H9 (cell line): ENCODE measurements at regions not wholly inside any gene's neighbourhood (a gene's known extent, or its start where the extent isn't known, plus 50 kb on each side); places are given as distances from the start of the nearest gene placed in this dataset.

Experiments used
- DNase-seq: peaks from one replicate; pipeline ENCODE4 v3.0.0-alpha.2; 2017
- H2AFZ ChIP-seq: one replicate; pipeline ENCODE4 v1.6.1; 2013; ENCODE audit warnings: mild to moderate bottlenecking, low read length, control low read depth, moderate library complexity
- H2AK5ac ChIP-seq: 2 replicates; pipeline ENCODE4 v1.6.1; 2013; ENCODE audit warnings: low read length, control low read depth, mixed read lengths; ENCODE audit not compliant: insufficient read length
- H2BK120ac ChIP-seq: one replicate; pipeline ENCODE4 v1.6.1; 2013; ENCODE audit warnings: low read depth, mild to moderate bottlenecking, low read length, control low read depth, inconsistent platforms; ENCODE audit not compliant: poor library complexity, severe bottlenecking
- H2BK12ac ChIP-seq: 2 replicates; pipeline ENCODE4 v1.6.1; 2013; ENCODE audit warnings: low read length, control low read depth, mixed read lengths, low read depth; ENCODE audit not compliant: insufficient read length
- H2BK15ac ChIP-seq: 2 replicates; pipeline ENCODE4 v1.6.1; 2013; ENCODE audit warnings: low read depth, low read length, control low read depth
- H2BK20ac ChIP-seq: one replicate; pipeline ENCODE4 v1.6.1; 2013; ENCODE audit warnings: low read depth, mild to moderate bottlenecking, low read length, control low read depth, inconsistent platforms; ENCODE audit not compliant: poor library complexity, severe bottlenecking
- H2BK5ac ChIP-seq: 2 replicates; pipeline ENCODE4 v1.6.1; 2013; ENCODE audit warnings: low read length, control low read depth, mixed read lengths; ENCODE audit not compliant: insufficient read length
- H3K14ac ChIP-seq: 2 replicates; pipeline ENCODE4 v1.6.1; 2013; ENCODE audit warnings: low read length, control low read depth; ENCODE audit not compliant: insufficient read depth
- H3K18ac ChIP-seq: 2 replicates; pipeline ENCODE4 v1.6.1; 2013; ENCODE audit warnings: low read depth, mild to moderate bottlenecking, mixed read lengths, low read length, control low read depth; ENCODE audit not compliant: insufficient read length
- H3K23ac ChIP-seq: 2 replicates; pipeline ENCODE4 v1.6.1; 2013; ENCODE audit warnings: low read length, control low read depth, mixed read lengths, low read depth; ENCODE audit not compliant: insufficient read length
- H3K23me2 ChIP-seq: 2 replicates; pipeline ENCODE4 v1.6.1; 2013; ENCODE audit warnings: low read depth, mild to moderate bottlenecking, mixed read lengths, low read length, control low read depth; ENCODE audit not compliant: insufficient read length, poor library complexity, severe bottlenecking
- H3K27ac ChIP-seq: 2 replicates; pipeline ENCODE4 v1.5.1; 2013; ENCODE audit warnings: low read length, control low read depth, mixed read lengths, low read depth; ENCODE audit not compliant: insufficient read length
- H3K27me3 ChIP-seq: 2 replicates; pipeline ENCODE4 v1.6.1; 2013; ENCODE audit warnings: low read length, control low read depth, inconsistent platforms; ENCODE audit not compliant: insufficient read depth
- H3K4ac ChIP-seq: 2 replicates; pipeline ENCODE4 v1.6.1; 2013; ENCODE audit warnings: low read depth, mild to moderate bottlenecking, control low read depth, inconsistent platforms, low read length, moderate library complexity
- H3K4me1 ChIP-seq: 2 replicates; pipeline ENCODE4 v1.6.1; 2013; ENCODE audit warnings: low read length, control low read depth, inconsistent platforms; ENCODE audit not compliant: insufficient read depth
- H3K4me2 ChIP-seq: 2 replicates; pipeline ENCODE4 v1.6.1; 2013; ENCODE audit warnings: low read length, control low read depth, mixed read lengths; ENCODE audit not compliant: insufficient read length, insufficient read depth
- H3K56ac ChIP-seq: 2 replicates; pipeline ENCODE4 v1.6.1; 2013; ENCODE audit warnings: low read depth, mild to moderate bottlenecking, mixed read lengths, low read length, control low read depth; ENCODE audit not compliant: insufficient read length
- H3K79me1 ChIP-seq: 2 replicates; pipeline ENCODE4 v1.6.1; 2013; ENCODE audit warnings: low read depth, mild to moderate bottlenecking, moderate library complexity, low read length, control low read depth, inconsistent platforms; ENCODE audit not compliant: insufficient read depth, poor library complexity, severe bottlenecking
- H3K79me2 ChIP-seq: 2 replicates; pipeline ENCODE4 v1.6.1; 2013; ENCODE audit warnings: low read length, control low read depth, inconsistent platforms; ENCODE audit not compliant: insufficient read depth
- H3K9ac ChIP-seq: 2 replicates; pipeline ENCODE4 v1.6.1; 2013; ENCODE audit warnings: low read length, control low read depth, mixed read lengths; ENCODE audit not compliant: insufficient read length; ENCODE audit errors: extremely low read depth
- H3K9me3 ChIP-seq: one replicate; pipeline ENCODE4 v1.6.1; 2013; ENCODE audit warnings: low read depth, low read length, inconsistent platforms; ENCODE audit not compliant: control insufficient read depth
- H3T11ph ChIP-seq: one replicate; pipeline ENCODE4 v1.6.1; 2013; ENCODE audit warnings: mild to moderate bottlenecking, low read length, control low read depth, inconsistent platforms
- H4K20me1 ChIP-seq: one replicate; pipeline ENCODE4 v1.6.1; 2013; ENCODE audit not compliant: control insufficient read depth, insufficient read length, insufficient read depth
- H4K5ac ChIP-seq: 2 replicates; pipeline ENCODE4 v1.6.1; 2013; ENCODE audit warnings: low read depth, mild to moderate bottlenecking, mixed read lengths, low read length, control low read depth; ENCODE audit not compliant: insufficient read length
- H4K8ac ChIP-seq: replicated peaks from 2 replicates; pipeline ENCODE4 v1.6.1; 2013; ENCODE audit warnings: low read length, control low read depth, mixed read lengths, low read depth; ENCODE audit not compliant: insufficient read length
- H4K91ac ChIP-seq: 2 replicates; pipeline ENCODE4 v1.6.1; 2013; ENCODE audit warnings: low read depth, mild to moderate bottlenecking, moderate library complexity, mixed read lengths, low read length, control low read depth; ENCODE audit not compliant: insufficient read length
- H3K27ac Mint-ChIP-seq, 3 experiments: 2 replicates in 2 of 3; 3 replicates in 1 of 3; pipeline ENCODE4 v1.8.0; 2020 to 2021; ENCODE audit warnings: mixed read lengths in 3 of 3, mild to moderate bottlenecking in 1 of 3, moderate library complexity in 1 of 3
- H3K27me3 Mint-ChIP-seq: 2 replicates; pipeline ENCODE4 v1.8.0; 2021; ENCODE audit warnings: low read depth, mild to moderate bottlenecking, moderate library complexity, mixed read lengths
- H3K36me3 Mint-ChIP-seq, 3 experiments: 2 replicates in 2 of 3; 3 replicates in 1 of 3; pipeline ENCODE4 v1.8.0; 2020 to 2021; ENCODE audit warnings: low read depth in 3 of 3, mixed read lengths in 3 of 3; ENCODE audit not compliant: insufficient read depth in 1 of 3
- H3K4me1 Mint-ChIP-seq, 2 experiments: 2 replicates each; pipeline ENCODE4 v1.8.0; 2020; ENCODE audit warnings: mixed read lengths in 2 of 2
- H3K4me3 Mint-ChIP-seq, 2 experiments: 2 replicates in 1 of 2; 3 replicates in 1 of 2; pipeline ENCODE4 v1.8.0; 2020 to 2021; ENCODE audit warnings: mild to moderate bottlenecking in 2 of 2, mixed read lengths in 2 of 2, moderate library complexity in 1 of 2
- H3K9me3 Mint-ChIP-seq, 2 experiments: 2 replicates in 1 of 2; 3 replicates in 1 of 2; pipeline ENCODE4 v1.8.0; 2020; ENCODE audit warnings: mild to moderate bottlenecking in 2 of 2, mixed read lengths in 2 of 2, moderate library complexity in 1 of 2
- CTCF ChIP-seq: fragments of 200-600 bp; sonication (generic); conservative IDR thresholded peaks from 3 replicates; pipeline ENCODE4 v1.8.0; 2021; ENCODE audit warnings: antibody characterized with exemption, mild to moderate bottlenecking
- WGBS: extraction: QIAGEN DNeasy Blood & Tissue Kit; methylation state at CpG from one replicate; pipeline ENCODE4 v1.1.7; 2013; ENCODE audit warnings: missing lambda C conversion rate, low lambda C conversion rate, mixed read lengths; ENCODE audit not compliant: insufficient read length; ENCODE audit errors: extremely low coverage; 5-methylcytosine and 5-hydroxymethylcytosine counted together

DNA sequence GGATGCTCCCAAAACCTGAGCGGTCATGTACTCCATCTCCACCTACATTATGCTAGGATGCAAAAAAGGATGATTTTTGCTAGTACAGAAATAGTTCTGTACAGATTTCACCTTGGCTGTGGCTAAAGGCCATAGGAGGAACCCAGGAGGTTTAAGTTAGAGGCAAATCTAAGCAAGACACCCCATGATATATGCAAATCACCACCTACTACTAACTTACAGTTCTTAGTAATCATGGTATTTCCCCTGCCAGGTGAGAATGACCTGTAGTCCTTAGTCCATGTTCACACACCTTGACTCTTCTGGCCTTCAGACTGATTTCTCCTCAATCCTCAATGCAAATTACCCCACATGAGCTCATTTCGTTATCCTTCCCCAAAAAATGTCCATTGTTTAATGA lies 154.2 kb downstream of the IMPG2 start:
- Histone ChIP-seq H3K27me3 (no peaks in the 10 kb centered on the region), H3K23me2 (no peaks in the 10 kb centered on the region), H4K5ac (no peak overlapping the region), H3K79me2 (no peaks in the 10 kb centered on the region), H3K9me3 (no peaks in the 10 kb centered on the region), H3K27ac (no peak overlapping the region), H2BK15ac (no peak overlapping the region), H4K8ac (no peak overlapping the region), H3K56ac (no peak overlapping the region), H4K91ac (no peak overlapping the region), H3K9ac (no peak overlapping the region), H3K4me2 (no peak overlapping the region), H2BK12ac (no peak overlapping the region), H3K79me1 (no peaks in the 10 kb centered on the region), H3K4me1 (no peaks in the 10 kb centered on the region), H3K23ac (no peak overlapping the region), H3T11ph (no peak overlapping the region), H2AFZ (no peak overlapping the region), H3K18ac (no peak overlapping the region), H2AK5ac (no peak overlapping the region), H2BK20ac (no peak overlapping the region), H3K4ac (no peak overlapping the region), H2BK120ac (no peak overlapping the region), H4K20me1 (no peaks in the 10 kb centered on the region), H2BK5ac (no peak overlapping the region), H3K14ac (no peak overlapping the region)
- Mint-ChIP-seq H3K9me3 (no peaks in the 10 kb centered on the region), H3K4me3 (no peak overlapping the region), H3K27me3 (no peaks in the 10 kb centered on the region; the same call in 1 of the 2 replicates), H3K36me3 (no peaks in the 10 kb centered on the region), H3K4me1 (no peaks in the 10 kb centered on the region), H3K27ac (no peak overlapping the region)
- no peak for TF ChIP-seq CTCF
- WGBS = no CpG with 5 or more reads among the region's 2 CpGs
- no peak for DNase-seq
